ENCODE measurements at regions not wholly inside any gene's neighbourhood (a gene's known extent, or its start where the extent isn't known, plus 50 kb on each side); places are given as distances from the start of the nearest gene placed in this dataset.
"Not testable (repeated sequence)": the region's sequence is repeated elsewhere in the genome, so short reads cannot be mapped to it uniquely, and the experiment has no call there.

DNA sequence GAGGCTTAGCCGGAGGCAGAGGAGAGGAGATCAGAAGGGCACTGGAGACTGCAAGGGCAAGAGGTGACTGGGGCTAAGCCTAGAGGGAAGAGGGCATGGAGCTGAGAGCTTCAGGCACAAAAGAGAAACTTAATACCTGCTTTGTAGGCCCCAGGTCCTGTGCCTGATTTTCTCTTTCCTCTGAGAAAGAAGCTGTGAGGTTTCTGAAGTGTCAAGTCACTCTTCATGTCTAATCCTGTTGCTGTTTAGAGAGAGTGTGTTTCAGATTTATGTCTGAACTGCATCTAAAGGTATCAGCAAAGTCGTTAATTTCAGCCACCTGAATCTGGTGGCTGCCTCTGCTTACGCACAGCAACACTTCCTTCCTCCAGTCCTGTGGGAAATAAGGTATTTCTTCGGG lies 106.9 kb upstream of the RNU6-1 start:
- H3K79me2 ChIP-seq (ENCODE audit: control insufficient read depth, low read length), result no peaks in the 10 kb centered on the region
- no peaks in the 10 kb centered on the region for H3K9me2 ChIP-seq (replicated peaks; ENCODE audit: control insufficient read depth, low read length)
- no peaks in the 10 kb centered on the region for H3K9me3 ChIP-seq (ENCODE audit: control insufficient read depth, insufficient read depth, low read length)
- TF ChIP-seq, protein P1, sequence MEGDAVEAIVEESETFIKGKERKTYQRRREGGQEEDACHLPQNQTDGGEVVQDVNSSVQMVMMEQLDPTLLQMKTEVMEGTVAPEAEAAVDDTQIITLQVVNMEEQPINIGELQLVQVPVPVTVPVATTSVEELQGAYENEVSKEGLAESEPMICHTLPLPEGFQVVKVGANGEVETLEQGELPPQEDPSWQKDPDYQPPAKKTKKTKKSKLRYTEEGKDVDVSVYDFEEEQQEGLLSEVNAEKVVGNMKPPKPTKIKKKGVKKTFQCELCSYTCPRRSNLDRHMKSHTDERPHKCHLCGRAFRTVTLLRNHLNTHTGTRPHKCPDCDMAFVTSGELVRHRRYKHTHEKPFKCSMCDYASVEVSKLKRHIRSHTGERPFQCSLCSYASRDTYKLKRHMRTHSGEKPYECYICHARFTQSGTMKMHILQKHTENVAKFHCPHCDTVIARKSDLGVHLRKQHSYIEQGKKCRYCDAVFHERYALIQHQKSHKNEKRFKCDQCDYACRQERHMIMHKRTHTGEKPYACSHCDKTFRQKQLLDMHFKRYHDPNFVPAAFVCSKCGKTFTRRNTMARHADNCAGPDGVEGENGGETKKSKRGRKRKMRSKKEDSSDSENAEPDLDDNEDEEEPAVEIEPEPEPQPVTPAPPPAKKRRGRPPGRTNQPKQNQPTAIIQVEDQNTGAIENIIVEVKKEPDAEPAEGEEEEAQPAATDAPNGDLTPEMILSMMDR (IDR thresholded peaks at IDR 0.05; ENCODE audit: low read depth, low read length, poor library complexity, severe bottlenecking), result no peak
- TF ChIP-seq EZH2phosphoT487 (IDR thresholded peaks at IDR 0.05; ENCODE audit: borderline replicate concordance, low read length), result no peak
- no peak overlapping the region for H3K4me2 ChIP-seq (ENCODE audit: low read length)
- no peaks in the 10 kb centered on the region for H3F3A ChIP-seq (ENCODE audit: control insufficient read depth, insufficient read depth)
- no peaks in the 10 kb centered on the region; the same call in 1 of the 2 replicates for H3K27me3 ChIP-seq (ENCODE audit: control insufficient read depth, low read length)
- peaks cover 10% of the 10 kb centered on the region for H3K4me1 ChIP-seq (ENCODE audit: control insufficient read depth, low read length)
- no peaks in the 10 kb centered on the region for H3K36me3 ChIP-seq (ENCODE audit: control insufficient read depth, low read length)
- H3K27ac ChIP-seq (ENCODE audit: low read depth, low read length), result no peak overlapping the region
- H3K4me3 ChIP-seq (ENCODE audit: low read length), result no peak overlapping the region
- H4K20me1 ChIP-seq (ENCODE audit: control insufficient read depth, insufficient read depth, low read depth, low read length), result no peaks in the 10 kb centered on the region

DNA sequence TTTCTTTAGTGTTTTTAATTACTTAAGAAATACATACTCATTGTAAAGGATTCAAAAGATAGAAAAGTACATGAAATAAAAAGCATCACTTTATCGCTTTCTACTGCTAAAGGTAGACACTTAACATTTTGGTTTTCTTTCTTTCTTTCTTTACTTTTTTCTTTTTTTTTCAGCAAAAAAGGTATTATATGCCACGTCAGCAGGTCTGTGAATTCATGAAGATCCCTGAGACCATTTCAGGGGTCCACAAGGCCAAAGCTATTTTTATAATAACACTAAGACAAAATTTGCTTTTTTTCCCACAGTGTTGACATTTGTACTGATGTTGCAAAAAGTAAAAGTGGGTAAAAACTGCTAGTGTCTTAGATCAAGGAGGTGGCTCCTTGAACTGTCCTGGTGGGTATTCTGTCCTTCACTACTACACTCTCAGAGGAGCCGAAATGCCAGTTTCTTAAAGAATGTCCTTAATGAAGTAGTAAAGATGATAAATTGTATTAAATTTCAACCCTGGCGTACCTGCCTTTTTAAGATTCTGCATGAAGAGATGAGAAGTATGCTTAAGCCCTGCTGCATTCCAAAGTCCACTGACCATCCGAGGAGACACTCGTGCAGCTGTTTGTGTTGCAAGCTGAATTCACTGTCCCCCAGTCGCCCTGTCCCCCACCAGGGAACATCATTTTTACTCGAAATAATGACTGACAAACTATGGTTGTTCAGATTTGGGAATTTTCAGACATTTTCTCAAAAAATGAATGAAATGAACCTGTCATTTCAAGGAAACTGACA lies 106.7 kb upstream of the PIAS1 start:
- H3K4me3 ChIP-seq (ENCODE audit: low read length), result no peak overlapping the region
- no peak overlapping the region for H3K4me2 ChIP-seq (ENCODE audit: low read length)
- H3K27ac ChIP-seq (ENCODE audit: low read depth, low read length), result no peak overlapping the region

GRCh38 chr15:67948215-67948614 lies 105.9 kb upstream of the PIAS1 start:
- Histone ChIP-seq H4K20me1 (ENCODE audit: control insufficient read depth, insufficient read depth, low read depth, low read length) (no peaks in the 10 kb centered on the region), H3K4me2 (ENCODE audit: low read length) (no peak overlapping the region), H3K79me2 (ENCODE audit: control insufficient read depth, low read length) (no peaks in the 10 kb centered on the region), H3F3A (ENCODE audit: control insufficient read depth, insufficient read depth) (no peaks in the 10 kb centered on the region), H3K4me1 (ENCODE audit: control insufficient read depth, low read length) (peaks cover 10% of the 10 kb centered on the region), H3K27ac (ENCODE audit: low read depth, low read length) (no peak overlapping the region), H3K9me3 (ENCODE audit: control insufficient read depth, insufficient read depth, low read length) (no peaks in the 10 kb centered on the region), H3K36me3 (ENCODE audit: control insufficient read depth, low read length) (no peaks in the 10 kb centered on the region), H3K9me2 (replicated peaks; ENCODE audit: control insufficient read depth, low read length) (no peaks in the 10 kb centered on the region), H3K4me3 (ENCODE audit: low read length) (no peak overlapping the region), H3K27me3 (ENCODE audit: control insufficient read depth, low read length) (no peaks in the 10 kb centered on the region; the same call in 1 of the 2 replicates)
- TF ChIP-seq, protein P1 (IDR thresholded peaks at IDR 0.05; ENCODE audit: low read depth, low read length, poor library complexity, severe bottlenecking), result no peak
- no peak for TF ChIP-seq EZH2phosphoT487 (IDR thresholded peaks at IDR 0.05; ENCODE audit: borderline replicate concordance, low read length)

More for the DNA sequence above, 106.7 kb upstream of the PIAS1 start:
- Histone ChIP-seq H3K4me1 (ENCODE audit: control insufficient read depth, low read length) (peaks cover 10% of the 10 kb centered on the region), H3K36me3 (ENCODE audit: control insufficient read depth, low read length) (no peaks in the 10 kb centered on the region), H3F3A (ENCODE audit: control insufficient read depth, insufficient read depth) (no peaks in the 10 kb centered on the region), H3K9me2 (replicated peaks; ENCODE audit: control insufficient read depth, low read length) (no peaks in the 10 kb centered on the region), H3K9me3 (ENCODE audit: control insufficient read depth, insufficient read depth, low read length) (no peaks in the 10 kb centered on the region), H4K20me1 (ENCODE audit: control insufficient read depth, insufficient read depth, low read depth, low read length) (no peaks in the 10 kb centered on the region), H3K27me3 (ENCODE audit: control insufficient read depth, low read length) (no peaks in the 10 kb centered on the region; the same call in 1 of the 2 replicates), H3K79me2 (ENCODE audit: control insufficient read depth, low read length) (no peaks in the 10 kb centered on the region)
- TF ChIP-seq EZH2phosphoT487 (IDR thresholded peaks at IDR 0.05; ENCODE audit: borderline replicate concordance, low read length), result no peak
- TF ChIP-seq, protein P1 (IDR thresholded peaks at IDR 0.05; ENCODE audit: low read depth, low read length, poor library complexity, severe bottlenecking), result no peak

- H3K4me3 ChIP-seq (ENCODE audit: low read length); H3K9me3 ChIP-seq (ENCODE audit: control insufficient read depth, insufficient read depth, low read length); H3K9me2 ChIP-seq (replicated peaks; ENCODE audit: control insufficient read depth, low read length); H3K79me2 ChIP-seq (ENCODE audit: control insufficient read depth, low read length); H3K4me2 ChIP-seq (ENCODE audit: low read length); H3K27me3 ChIP-seq (ENCODE audit: control insufficient read depth, low read length); H4K20me1 ChIP-seq (ENCODE audit: control insufficient read depth, insufficient read depth, low read depth, low read length); H3K36me3 ChIP-seq (ENCODE audit: control insufficient read depth, low read length); H3K27ac ChIP-seq (ENCODE audit: low read depth, low read length); H3K4me1 ChIP-seq (ENCODE audit: control insufficient read depth, low read length); H3F3A ChIP-seq (ENCODE audit: control insufficient read depth, insufficient read depth): not testable (repeated sequence)
Measured at GRCh38 chr15:67951187-67951586, 102.9 kb upstream of the PIAS1 start.
